HepG2 (cell line): ENCODE measurements at regions not wholly inside any gene's neighbourhood (a gene's known extent, or its start where the extent isn't known, plus 50 kb on each side); places are given as distances from the start of the nearest gene placed in this dataset.

Experiments
- BHLHE40 ChIP-seq: IDR thresholded peaks from 2 replicates; pipeline ENCODE4 v1.6.1; 2011; ENCODE audit warnings: low read length, improper control_type of control experiment
- POLR2AphosphoS5 ChIP-seq: IDR thresholded peaks from 2 replicates; pipeline ENCODE4 v1.6.1; 2012; ENCODE audit warnings: low read depth, low read length

DNA sequence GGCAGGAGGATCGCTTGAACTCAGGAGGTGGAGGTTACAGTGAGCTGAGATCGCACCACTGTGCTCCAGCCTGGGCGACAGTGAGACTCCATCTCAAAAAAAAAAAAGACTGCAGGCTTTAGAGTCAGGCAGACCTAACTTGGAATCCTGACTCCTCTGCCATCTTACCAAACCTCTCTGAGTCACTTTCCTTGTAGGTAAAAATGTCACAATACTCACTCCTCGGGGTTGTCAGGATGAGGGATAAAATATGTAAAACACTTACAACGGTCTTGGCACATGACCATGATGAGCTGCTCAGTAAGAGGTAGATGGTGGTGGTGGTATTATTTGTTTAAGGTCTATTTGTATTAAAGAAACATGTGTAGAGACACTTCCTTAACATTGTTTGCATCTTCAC, 154.1 kb upstream of the PDE1C start:
- TF ChIP-seq BHLHE40 (no peak), POLR2AphosphoS5 (no peak)
